Glutamatergic neuron (in vitro differentiated cells): ENCODE measurements at regions not wholly inside any gene's neighbourhood (a gene's known extent, or its start where the extent isn't known, plus 50 kb on each side); places are given as distances from the start of the nearest gene placed in this dataset.

Source experiments
- DNase-seq: peaks from one replicate; pipeline ENCODE4 v3.0.0; 2022
- H3K27ac Mint-ChIP-seq: one replicate; pipeline ENCODE4 v1.8.0; 2020; ENCODE audit warnings: mild to moderate bottlenecking, mixed read lengths, inconsistent platforms; ENCODE audit not compliant: unreplicated experiment
- H3K27me3 Mint-ChIP-seq: one replicate; pipeline ENCODE4 v1.8.0; 2020; ENCODE audit warnings: mild to moderate bottlenecking, moderate library complexity, mixed read lengths, inconsistent platforms; ENCODE audit not compliant: unreplicated experiment
- H3K36me3 Mint-ChIP-seq: one replicate; pipeline ENCODE4 v1.8.0; 2020; ENCODE audit warnings: mild to moderate bottlenecking, mixed read lengths, inconsistent platforms; ENCODE audit not compliant: unreplicated experiment
- H3K4me1 Mint-ChIP-seq: one replicate; pipeline ENCODE4 v1.8.0; 2020; ENCODE audit warnings: mild to moderate bottlenecking, low read depth, mixed read lengths, inconsistent platforms; ENCODE audit not compliant: unreplicated experiment
- H3K4me3 Mint-ChIP-seq: one replicate; pipeline ENCODE4 v1.8.0; 2020; ENCODE audit warnings: mild to moderate bottlenecking, mixed read lengths, inconsistent platforms; ENCODE audit not compliant: unreplicated experiment
- H3K9me3 Mint-ChIP-seq: one replicate; pipeline ENCODE4 v1.8.0; 2020; ENCODE audit warnings: mild to moderate bottlenecking, moderate library complexity, mixed read lengths, inconsistent platforms; ENCODE audit not compliant: unreplicated experiment
- TF ChIP-seq, protein P1 (sequence below): fragments of 200-600 bp; sonication (generic); IDR thresholded peaks from one replicate; pipeline ENCODE4 v1.5.0; 2021; ENCODE audit not compliant: partially characterized antibody, unreplicated experiment

DNA sequence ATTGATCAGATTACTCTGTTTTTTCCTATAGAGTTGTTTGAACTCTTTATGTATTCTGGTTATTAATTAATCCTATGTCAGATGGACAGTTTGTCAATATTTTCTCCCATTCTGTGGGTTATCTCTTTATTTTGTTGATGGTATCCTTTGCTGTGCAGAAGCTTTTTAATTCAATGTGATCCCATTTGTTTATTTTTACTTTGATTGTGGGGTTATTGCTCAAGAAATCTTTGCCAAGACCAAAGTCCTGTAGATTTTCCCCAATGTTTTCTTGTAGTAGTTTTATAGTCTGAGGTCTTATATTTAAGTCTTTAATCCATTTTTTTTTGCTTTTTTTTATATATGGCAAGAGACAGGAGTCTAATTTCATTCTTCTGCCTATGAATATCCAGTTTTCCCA, 86.2 kb upstream of the FIGN start:
- Mint-ChIP-seq H3K4me1 (no peaks in the 10 kb centered on the region), H3K27ac (no peak overlapping the region), H3K9me3 (no peaks in the 10 kb centered on the region)

DNA sequence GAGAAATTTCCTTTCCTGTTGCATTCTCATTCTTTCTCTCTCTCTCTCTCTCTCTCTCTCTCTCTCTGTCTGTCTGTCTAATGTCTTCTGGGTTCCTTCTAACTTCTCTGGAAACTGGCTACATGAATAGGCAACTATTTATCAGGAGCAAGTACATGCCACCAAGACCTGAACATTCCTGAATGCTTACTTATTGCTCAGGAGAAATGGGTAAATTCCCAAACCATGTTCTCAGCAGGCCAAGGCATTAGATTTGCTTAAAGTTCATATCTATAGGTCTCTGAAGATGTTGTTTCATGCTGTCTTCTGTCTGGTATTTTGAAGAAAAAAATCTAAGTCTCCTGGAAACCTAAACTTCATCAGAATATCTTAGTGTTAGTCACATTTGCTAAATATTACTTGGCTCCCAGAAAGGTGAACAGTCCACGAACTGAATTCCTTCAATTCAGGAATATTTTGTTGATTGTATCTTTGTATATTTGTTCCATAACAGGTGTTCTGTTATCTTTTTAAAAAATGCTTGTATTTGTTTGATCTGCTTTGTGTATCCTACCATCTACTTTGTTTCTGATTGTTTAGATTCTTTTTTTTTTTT, 77.2 kb upstream of the FIGN start:
- TF ChIP-seq, protein P1, sequence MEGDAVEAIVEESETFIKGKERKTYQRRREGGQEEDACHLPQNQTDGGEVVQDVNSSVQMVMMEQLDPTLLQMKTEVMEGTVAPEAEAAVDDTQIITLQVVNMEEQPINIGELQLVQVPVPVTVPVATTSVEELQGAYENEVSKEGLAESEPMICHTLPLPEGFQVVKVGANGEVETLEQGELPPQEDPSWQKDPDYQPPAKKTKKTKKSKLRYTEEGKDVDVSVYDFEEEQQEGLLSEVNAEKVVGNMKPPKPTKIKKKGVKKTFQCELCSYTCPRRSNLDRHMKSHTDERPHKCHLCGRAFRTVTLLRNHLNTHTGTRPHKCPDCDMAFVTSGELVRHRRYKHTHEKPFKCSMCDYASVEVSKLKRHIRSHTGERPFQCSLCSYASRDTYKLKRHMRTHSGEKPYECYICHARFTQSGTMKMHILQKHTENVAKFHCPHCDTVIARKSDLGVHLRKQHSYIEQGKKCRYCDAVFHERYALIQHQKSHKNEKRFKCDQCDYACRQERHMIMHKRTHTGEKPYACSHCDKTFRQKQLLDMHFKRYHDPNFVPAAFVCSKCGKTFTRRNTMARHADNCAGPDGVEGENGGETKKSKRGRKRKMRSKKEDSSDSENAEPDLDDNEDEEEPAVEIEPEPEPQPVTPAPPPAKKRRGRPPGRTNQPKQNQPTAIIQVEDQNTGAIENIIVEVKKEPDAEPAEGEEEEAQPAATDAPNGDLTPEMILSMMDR, result no peak
- H3K27me3 Mint-ChIP-seq, result no peaks in the 10 kb centered on the region
- H3K4me1 Mint-ChIP-seq, result no peaks in the 10 kb centered on the region
- no peak overlapping the region for H3K4me3 Mint-ChIP-seq
- no peaks in the 10 kb centered on the region for H3K9me3 Mint-ChIP-seq
- no peak overlapping the region for H3K27ac Mint-ChIP-seq
- H3K36me3 Mint-ChIP-seq, result peaks cover 6% of the 10 kb centered on the region
- no peak for DNase-seq

More for the DNA sequence above, 86.2 kb upstream of the FIGN start:
- no peak for DNase-seq
- H3K36me3 Mint-ChIP-seq, result peaks cover 6% of the 10 kb centered on the region
- no peaks in the 10 kb centered on the region for H3K27me3 Mint-ChIP-seq
- TF ChIP-seq, protein P1, result no peak
- H3K4me3 Mint-ChIP-seq, result no peak overlapping the region

DNA sequence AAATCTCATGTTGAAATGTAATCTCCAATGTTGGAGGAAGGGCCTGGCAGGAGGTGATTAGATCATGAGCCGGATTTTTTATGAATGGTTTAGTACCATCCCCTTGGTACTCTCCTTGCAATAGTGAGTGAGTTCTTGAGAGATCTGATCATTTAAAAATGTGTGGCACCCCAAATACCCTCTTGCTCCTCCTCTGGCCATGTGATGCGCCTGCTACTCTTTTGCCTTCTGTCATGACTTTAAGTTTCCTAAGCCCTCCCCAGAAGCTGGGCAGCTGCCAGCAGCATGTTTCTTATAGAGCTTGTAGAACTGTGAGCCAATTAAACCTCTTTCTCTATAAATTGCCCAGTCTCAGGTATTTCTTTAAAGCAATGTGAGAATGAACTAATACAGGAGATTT, 72.6 kb upstream of the FIGN start:
- Mint-ChIP-seq H3K9me3 (no peaks in the 10 kb centered on the region), H3K27me3 (peaks cover 2% of the 10 kb centered on the region), H3K4me3 (no peak overlapping the region), H3K4me1 (no peaks in the 10 kb centered on the region), H3K36me3 (no peaks in the 10 kb centered on the region), H3K27ac (no peak overlapping the region)
- TF ChIP-seq, protein P1, result no peak
- DNase-seq, result no peak

DNA sequence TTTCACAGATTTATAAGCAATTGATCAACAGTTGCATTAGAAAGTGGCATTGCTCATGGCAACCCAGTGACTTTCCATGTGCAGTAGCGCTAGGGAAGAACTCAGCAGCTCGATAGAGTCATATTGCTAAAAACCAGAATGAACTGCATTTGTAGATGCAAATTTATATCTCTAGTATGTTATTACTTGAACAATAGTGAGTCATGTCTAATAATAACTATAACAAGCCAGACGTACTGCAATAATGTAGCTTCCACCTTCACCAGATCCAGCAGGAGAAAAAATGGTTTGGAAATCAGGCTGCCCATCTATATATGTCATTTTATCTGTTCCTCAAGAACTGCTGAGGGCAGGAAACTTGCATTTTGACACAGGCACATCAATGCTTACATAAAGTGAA, 66.5 kb upstream of the FIGN start:
- no peaks in the 10 kb centered on the region for H3K4me1 Mint-ChIP-seq
- H3K36me3 Mint-ChIP-seq, result no peaks in the 10 kb centered on the region
- no peak for DNase-seq
- no peak overlapping the region for H3K4me3 Mint-ChIP-seq
- peaks cover 2% of the 10 kb centered on the region for H3K9me3 Mint-ChIP-seq
- TF ChIP-seq, protein P1, result no peak
- no peaks in the 10 kb centered on the region for H3K27me3 Mint-ChIP-seq
- no peak overlapping the region for H3K27ac Mint-ChIP-seq

DNA sequence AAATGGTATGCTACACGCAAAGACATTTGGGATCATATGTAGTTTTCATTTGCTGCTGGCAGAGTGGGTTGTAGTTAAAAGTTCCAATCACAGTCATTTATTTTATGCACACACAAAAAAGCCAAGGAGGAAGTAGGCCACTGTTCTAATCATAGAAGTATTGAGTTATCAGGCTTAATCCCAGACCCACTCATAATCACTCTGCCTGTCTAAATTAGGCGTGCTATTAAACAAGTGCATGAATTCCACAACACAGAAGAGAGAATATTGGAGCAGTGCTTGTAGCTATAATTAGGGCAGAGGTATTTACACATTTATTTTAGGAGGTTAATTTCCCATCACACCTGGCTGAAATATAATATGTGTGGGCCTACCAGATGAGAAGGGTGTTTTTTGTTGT, 65.7 kb upstream of the FIGN start:
- H3K27ac Mint-ChIP-seq, result no peak overlapping the region
- H3K4me1 Mint-ChIP-seq, result no peaks in the 10 kb centered on the region

More for the DNA sequence above, 65.7 kb upstream of the FIGN start:
- H3K27me3 Mint-ChIP-seq, result no peaks in the 10 kb centered on the region
- H3K36me3 Mint-ChIP-seq, result no peaks in the 10 kb centered on the region
- peaks cover 2% of the 10 kb centered on the region for H3K9me3 Mint-ChIP-seq
- TF ChIP-seq, protein P1, result no peak
- H3K4me3 Mint-ChIP-seq, result no peak overlapping the region
- DNase-seq, result no peak
